Peyer's patch (tissue), 4 donors: ENCODE measurements at regions not wholly inside any gene's neighbourhood (a gene's known extent, or its start where the extent isn't known, plus 50 kb on each side); places are given as distances from the start of the nearest gene placed in this dataset.

Experiments used
- DNase-seq, 3 donors: peaks; one replicate each; pipeline ENCODE4 v3.0.0-alpha.2; 2017 to 2019
- H3K27ac ChIP-seq, 4 donors: fragments of 200-600 bp; sonication (generic); one replicate each; pipeline ENCODE4 v1.5.1; 2016 to 2019
- H3K27me3 ChIP-seq, 2 donors: fragments of 200-600 bp; sonication (generic); one replicate each; pipeline ENCODE4 v1.5.1; 2019
- H3K36me3 ChIP-seq, 3 donors: fragments of 200-600 bp; sonication (generic); one replicate each; pipeline ENCODE4 v1.5.1; 2016 to 2019
- H3K4me1 ChIP-seq, 4 donors: fragments of 200-600 bp; sonication (generic); one replicate each; pipeline ENCODE4 v1.5.1; 2016 to 2019
- H3K4me3 ChIP-seq, 4 donors: fragments of 200-600 bp; sonication (generic); 1 replicate in 3 of 4; 2 replicates in 1 of 4; pipeline ENCODE4 v1.5.1; 2016 to 2019; ENCODE audit warnings: mild to moderate bottlenecking in 1 of 4
- H3K9me3 ChIP-seq, 4 donors: fragments of 200-600 bp; sonication (generic); one replicate each; pipeline ENCODE4 v1.5.1; 2016 to 2019; ENCODE audit warnings: mild to moderate bottlenecking in 1 of 4
- CTCF ChIP-seq, 6 experiments: fragments of 450-650 bp in 4 of 6; fragments of 200-600 bp in 2 of 6; sonication (generic) in 1 of 6; IDR thresholded peaks; one replicate each; pipeline ENCODE4 v1.5.1; 2017 to 2019; ENCODE audit warnings: antibody characterized with exemption in 6 of 6, mild to moderate bottlenecking in 3 of 6, moderate library complexity in 1 of 6
- POLR2A ChIP-seq, 2 donors: fragments of 450-650 bp; IDR thresholded peaks; one replicate each; pipeline ENCODE4 v1.5.1; 2017; ENCODE audit warnings: antibody characterized with exemption in 2 of 2, mild to moderate bottlenecking in 2 of 2, moderate library complexity in 2 of 2

GRCh38 chr1:87999852-88000251 is 671.2 kb downstream of the LMO4 start:
- DNase-seq: no peak
- Histone ChIP-seq H3K4me1 (no peaks in the 10 kb centered on the region), H3K4me3 (no peak overlapping the region), H3K36me3 (no peaks in the 10 kb centered on the region), H3K9me3 (no peaks in the 10 kb centered on the region), H3K27me3 (no peaks in the 10 kb centered on the region), H3K27ac (no peak overlapping the region)
- no peak for TF ChIP-seq CTCF (IDR thresholded peaks at IDR 0.05)
- TF ChIP-seq POLR2A (IDR thresholded peaks at IDR 0.05): no peak

- TF ChIP-seq CTCF (IDR thresholded peaks at IDR 0.05) (no peak), POLR2A (IDR thresholded peaks at IDR 0.05) (no peak)
- Histone ChIP-seq H3K4me3 (no peak overlapping the region), H3K36me3 (no peaks in the 10 kb centered on the region), H3K27me3 (no peaks in the 10 kb centered on the region), H3K9me3 (no peaks in the 10 kb centered on the region), H3K27ac (no peak overlapping the region), H3K4me1 (no peaks in the 10 kb centered on the region)
- DNase-seq: no peak
Measured at GRCh38 chr1:88001460-88001859, 672.8 kb downstream of the LMO4 start.

GRCh38 chr1:88003255-88003654 is 674.6 kb downstream of the LMO4 start:
- TF ChIP-seq POLR2A (IDR thresholded peaks at IDR 0.05) (no peak), CTCF (IDR thresholded peaks at IDR 0.05) (no peak)
- Histone ChIP-seq H3K4me1 (no peaks in the 10 kb centered on the region), H3K36me3 (no peaks in the 10 kb centered on the region), H3K9me3 (no peaks in the 10 kb centered on the region), H3K27ac (no peak overlapping the region), H3K27me3 (no peaks in the 10 kb centered on the region), H3K4me3 (no peak overlapping the region)
- DNase-seq: no peak

GRCh38 chr1:88009916-88010315 is 674.2 kb upstream of the PKN2 start:
- H3K4me1 ChIP-seq: no peaks in the 10 kb centered on the region
- H3K27ac ChIP-seq: no peak overlapping the region
- DNase-seq: no peak
- no peak overlapping the region for H3K4me3 ChIP-seq
- H3K27me3 ChIP-seq: no peaks in the 10 kb centered on the region
- TF ChIP-seq CTCF (IDR thresholded peaks at IDR 0.05): no peak
- TF ChIP-seq POLR2A (IDR thresholded peaks at IDR 0.05): no peak
- H3K36me3 ChIP-seq: no peaks in the 10 kb centered on the region
- H3K9me3 ChIP-seq: no peaks in the 10 kb centered on the region

- TF ChIP-seq POLR2A (IDR thresholded peaks at IDR 0.05): no peak
- no peak for TF ChIP-seq CTCF (IDR thresholded peaks at IDR 0.05)
- Histone ChIP-seq H3K9me3 (no peaks in the 10 kb centered on the region), H3K27ac (no peak overlapping the region), H3K4me1 (no peaks in the 10 kb centered on the region), H3K36me3 (no peaks in the 10 kb centered on the region), H3K27me3 (no peaks in the 10 kb centered on the region), H3K4me3 (no peak overlapping the region)
- no peak for DNase-seq
Measured at GRCh38 chr1:88013485-88013884, 670.6 kb upstream of the PKN2 start.

GRCh38 chr1:88014131-88014530 is 669.9 kb upstream of the PKN2 start:
- no peaks in the 10 kb centered on the region for H3K4me1 ChIP-seq
- no peaks in the 10 kb centered on the region for H3K36me3 ChIP-seq
- H3K27ac ChIP-seq: no peak overlapping the region
- no peaks in the 10 kb centered on the region for H3K27me3 ChIP-seq
- DNase-seq: no peak
- H3K4me3 ChIP-seq: no peak overlapping the region
- TF ChIP-seq POLR2A (IDR thresholded peaks at IDR 0.05): no peak
- no peak for TF ChIP-seq CTCF (IDR thresholded peaks at IDR 0.05)
- no peaks in the 10 kb centered on the region for H3K9me3 ChIP-seq
